ENCODE measurements at regions not wholly inside any gene's neighbourhood (a gene's known extent, or its start where the extent isn't known, plus 50 kb on each side); places are given as distances from the start of the nearest gene placed in this dataset.

DNA sequence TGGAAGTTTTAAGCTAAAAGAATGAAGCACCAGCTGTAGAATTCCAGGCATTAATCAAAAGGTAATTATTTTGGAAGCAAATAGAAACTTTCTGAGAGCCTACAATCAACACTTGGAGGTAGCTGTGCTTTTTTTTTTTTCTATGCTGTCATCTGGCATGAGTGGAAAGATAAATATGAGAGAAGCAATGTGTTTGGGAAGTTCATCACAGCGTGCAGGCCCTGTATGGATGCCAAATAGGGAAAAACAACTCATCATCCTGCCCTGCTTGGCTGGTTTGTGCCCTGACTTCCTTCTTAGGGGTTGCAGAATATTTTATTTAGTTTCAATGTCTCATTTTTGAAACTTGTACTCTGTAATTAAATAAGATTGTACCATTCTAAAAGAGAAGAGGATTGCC lies 437.4 kb downstream of the PIK3C3 start:
- no peak for TF ChIP-seq CTCF (IDR thresholded peaks at IDR 0.05; ENCODE audit: low read depth, low read length)
- in situ Hi-C loops (cut with HindIII; ENCODE audit: low sequenced_read_pairs), result no loop called here
- H3K4me3 ChIP-seq (ENCODE audit: low read depth, low read length), result no peak overlapping the region
- no peak for DNase-seq (ENCODE audit: low read depth, low spot score)

GRCh38 chr18:42392926-42393325 lies 437.9 kb downstream of the PIK3C3 start:
- in situ Hi-C loops (cut with HindIII; ENCODE audit: low sequenced_read_pairs), result no loop called here
- no peak for TF ChIP-seq CTCF (IDR thresholded peaks at IDR 0.05; ENCODE audit: low read depth, low read length)
- no peak overlapping the region for H3K4me3 ChIP-seq (ENCODE audit: low read depth, low read length)
- DNase-seq (ENCODE audit: low read depth, low spot score), result no peak

DNA sequence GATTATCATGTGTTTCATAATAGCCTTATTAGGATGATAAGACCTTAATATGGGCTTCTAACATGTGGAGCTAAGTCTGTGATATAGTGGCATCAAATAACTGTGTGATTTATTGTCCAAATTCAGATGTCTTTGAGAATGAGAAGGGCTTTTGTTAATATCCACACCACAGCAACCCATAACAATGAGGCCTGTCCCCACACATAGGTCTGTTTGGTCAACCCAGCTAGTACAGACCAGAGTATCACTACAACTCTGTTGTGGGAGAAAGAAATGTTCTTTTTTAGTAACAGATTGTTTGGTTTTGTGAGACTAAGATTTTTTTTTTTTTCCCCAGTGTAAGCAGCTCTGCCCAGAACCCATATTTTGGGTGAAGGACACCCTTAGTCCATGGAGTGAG lies 439.2 kb downstream of the PIK3C3 start:
- in situ Hi-C loops (cut with HindIII; ENCODE audit: low sequenced_read_pairs), result no loop called here
- no peak for TF ChIP-seq CTCF (IDR thresholded peaks at IDR 0.05; ENCODE audit: low read depth, low read length)
- no peak overlapping the region for H3K4me3 ChIP-seq (ENCODE audit: low read depth, low read length)
- no peak for DNase-seq (ENCODE audit: low read depth, low spot score)

GRCh38 chr18:42401131-42401673 lies 446.2 kb downstream of the PIK3C3 start:
- TF ChIP-seq CTCF (IDR thresholded peaks at IDR 0.05; ENCODE audit: low read depth, low read length), result no peak
- in situ Hi-C loops (cut with HindIII; ENCODE audit: low sequenced_read_pairs), result no loop called here
- DNase-seq (ENCODE audit: low read depth, low spot score), result no peak
- H3K4me3 ChIP-seq (ENCODE audit: low read depth, low read length), result no peak overlapping the region

DNA sequence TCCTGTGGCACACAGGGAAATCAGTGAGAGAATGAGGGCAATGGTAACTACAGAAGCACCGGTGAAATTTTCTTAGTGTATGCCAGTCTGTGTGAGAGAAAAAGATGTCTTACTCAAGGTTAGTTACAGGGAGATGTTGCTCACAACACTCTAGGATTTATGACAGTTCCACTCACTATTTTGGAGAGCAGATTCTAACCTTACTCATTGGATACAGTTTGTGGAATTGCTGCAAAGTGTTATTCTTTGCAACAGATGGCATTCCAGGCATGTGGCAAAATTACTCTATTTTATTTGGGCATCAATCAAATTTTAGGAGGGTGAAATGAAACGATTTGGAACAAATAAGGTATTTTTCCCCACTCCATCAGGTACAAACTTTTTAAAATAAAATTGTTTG lies 449.1 kb downstream of the PIK3C3 start:
- no peak for DNase-seq (ENCODE audit: low read depth, low spot score)
- H3K4me3 ChIP-seq (ENCODE audit: low read depth, low read length), result no peak overlapping the region
- in situ Hi-C loops (cut with HindIII; ENCODE audit: low sequenced_read_pairs), result no loop called here
- no peak for TF ChIP-seq CTCF (IDR thresholded peaks at IDR 0.05; ENCODE audit: low read depth, low read length)

GRCh38 chr18:42409005-42409404 lies 454.0 kb downstream of the PIK3C3 start:
- no peak for DNase-seq (ENCODE audit: low read depth, low spot score)
- no peak for TF ChIP-seq CTCF (IDR thresholded peaks at IDR 0.05; ENCODE audit: low read depth, low read length)
- no peak overlapping the region for H3K4me3 ChIP-seq (ENCODE audit: low read depth, low read length)
- in situ Hi-C loops (cut with HindIII; ENCODE audit: low sequenced_read_pairs), result no loop called here

GRCh38 chr18:42412281-42412680 lies 457.2 kb downstream of the PIK3C3 start:
- no peak for DNase-seq (ENCODE audit: low read depth, low spot score)
- TF ChIP-seq CTCF (IDR thresholded peaks at IDR 0.05; ENCODE audit: low read depth, low read length), result no peak
- in situ Hi-C loops (cut with HindIII; ENCODE audit: low sequenced_read_pairs), result no loop called here
- no peak overlapping the region for H3K4me3 ChIP-seq (ENCODE audit: low read depth, low read length)

All from astrocyte of the spinal cord (primary cell).